ENCODE measurements at regions not wholly inside any gene's neighbourhood (a gene's known extent, or its start where the extent isn't known, plus 50 kb on each side); places are given as distances from the start of the nearest gene placed in this dataset.

DNA sequence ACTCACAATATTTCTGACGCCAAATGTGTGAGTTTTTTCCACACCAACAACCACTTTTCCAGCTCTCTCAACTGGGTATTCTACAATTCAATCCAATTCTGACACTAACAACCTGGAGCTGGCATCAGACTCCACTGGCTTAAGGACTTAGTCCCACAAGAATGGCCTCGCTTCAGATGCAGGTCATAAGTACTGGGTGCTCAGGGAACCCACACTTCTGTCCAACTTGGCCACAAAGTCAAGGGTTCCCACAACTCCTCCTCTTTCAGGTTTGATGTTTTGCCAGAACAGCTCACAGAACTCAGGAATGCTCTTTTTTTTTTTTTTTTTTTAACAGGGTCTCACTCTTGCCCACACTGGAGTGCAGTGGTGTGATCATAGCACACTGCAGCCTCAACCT is 56.1 kb upstream of the TMC5 start:
- ATAC-seq (ENCODE audit: low FRiP score in 2 of 2) (no peak), DNase-seq (peak in 1 of 2 donors; percentile 26)
- no peaks in the 10 kb centered on the region for H3K9me3 ChIP-seq
- no peak overlapping the region for H3K27ac ChIP-seq
- 57 to 61% methylated on average over 2 of the region's 2 CpGs for WGBS, 2 donors
- H3K36me3 ChIP-seq: no peaks in the 10 kb centered on the region
- TF ChIP-seq POLR2AphosphoS5 (IDR thresholded peaks at IDR 0.05): no peak
- no peaks in the 10 kb centered on the region for H3K27me3 ChIP-seq
- no peak overlapping the region for H3K4me3 ChIP-seq
- no peaks in the 10 kb centered on the region for H3K4me1 ChIP-seq

GRCh38 chr16:19363740-19364139 is 53.9 kb upstream of the TMC5 start:
- no peaks in the 10 kb centered on the region for H3K27me3 ChIP-seq
- H3K27ac ChIP-seq: no peak overlapping the region
- 80 to 86% methylated on average over 7 of the region's 7 CpGs for WGBS, 2 donors
- no peak for DNase-seq
- no peaks in the 10 kb centered on the region for H3K36me3 ChIP-seq
- no peak for ATAC-seq (ENCODE audit: low FRiP score in 2 of 2)
- no peak overlapping the region for H3K4me3 ChIP-seq
- no peaks in the 10 kb centered on the region for H3K4me1 ChIP-seq
- TF ChIP-seq, protein P1, sequence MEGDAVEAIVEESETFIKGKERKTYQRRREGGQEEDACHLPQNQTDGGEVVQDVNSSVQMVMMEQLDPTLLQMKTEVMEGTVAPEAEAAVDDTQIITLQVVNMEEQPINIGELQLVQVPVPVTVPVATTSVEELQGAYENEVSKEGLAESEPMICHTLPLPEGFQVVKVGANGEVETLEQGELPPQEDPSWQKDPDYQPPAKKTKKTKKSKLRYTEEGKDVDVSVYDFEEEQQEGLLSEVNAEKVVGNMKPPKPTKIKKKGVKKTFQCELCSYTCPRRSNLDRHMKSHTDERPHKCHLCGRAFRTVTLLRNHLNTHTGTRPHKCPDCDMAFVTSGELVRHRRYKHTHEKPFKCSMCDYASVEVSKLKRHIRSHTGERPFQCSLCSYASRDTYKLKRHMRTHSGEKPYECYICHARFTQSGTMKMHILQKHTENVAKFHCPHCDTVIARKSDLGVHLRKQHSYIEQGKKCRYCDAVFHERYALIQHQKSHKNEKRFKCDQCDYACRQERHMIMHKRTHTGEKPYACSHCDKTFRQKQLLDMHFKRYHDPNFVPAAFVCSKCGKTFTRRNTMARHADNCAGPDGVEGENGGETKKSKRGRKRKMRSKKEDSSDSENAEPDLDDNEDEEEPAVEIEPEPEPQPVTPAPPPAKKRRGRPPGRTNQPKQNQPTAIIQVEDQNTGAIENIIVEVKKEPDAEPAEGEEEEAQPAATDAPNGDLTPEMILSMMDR (IDR thresholded peaks at IDR 0.05): no peak
- no peak for TF ChIP-seq POLR2A (IDR thresholded peaks at IDR 0.05)
- no peaks in the 10 kb centered on the region for H3K9me3 ChIP-seq

- Histone ChIP-seq H3K27ac (no peak overlapping the region), H3K9me3 (no peaks in the 10 kb centered on the region), H3K4me3 (no peak overlapping the region), H3K27me3 (no peaks in the 10 kb centered on the region), H3K4me1 (no peaks in the 10 kb centered on the region), H3K36me3 (no peaks in the 10 kb centered on the region)
- 63 to 76% methylated on average over 1 of the region's 1 CpG for WGBS, 2 donors
- DNase-seq: no peak
- TF ChIP-seq EP300 (IDR thresholded peaks at IDR 0.05) (no peak), POLR2A (IDR thresholded peaks at IDR 0.05) (no peak), POLR2AphosphoS5 (IDR thresholded peaks at IDR 0.05) (no peak)
- TF ChIP-seq, protein P1 (IDR thresholded peaks at IDR 0.05): no peak
- ATAC-seq (ENCODE audit: low FRiP score in 2 of 2): no peak
Observed at GRCh38 chr16:19365486-19365885, 52.2 kb upstream of the TMC5 start.

GRCh38 chr16:19366391-19366790 is 51.3 kb upstream of the TMC5 start:
- Histone ChIP-seq H3K27me3 (no peaks in the 10 kb centered on the region), H3K9me3 (no peaks in the 10 kb centered on the region), H3K4me3 (no peak overlapping the region), H3K4me1 (no peaks in the 10 kb centered on the region), H3K36me3 (no peaks in the 10 kb centered on the region), H3K27ac (no peak overlapping the region)
- DNase-seq (no peak), ATAC-seq (ENCODE audit: low FRiP score in 2 of 2) (no peak)
- 42 to 45% methylated on average over 4 of the region's 4 CpGs for WGBS, 2 donors
- TF ChIP-seq POLR2AphosphoS5 (IDR thresholded peaks at IDR 0.05): no peak
- no peak for TF ChIP-seq POLR2A (IDR thresholded peaks at IDR 0.05)
- TF ChIP-seq, protein P1 (IDR thresholded peaks at IDR 0.05): no peak
- no peak for TF ChIP-seq EP300 (IDR thresholded peaks at IDR 0.05)

DNA sequence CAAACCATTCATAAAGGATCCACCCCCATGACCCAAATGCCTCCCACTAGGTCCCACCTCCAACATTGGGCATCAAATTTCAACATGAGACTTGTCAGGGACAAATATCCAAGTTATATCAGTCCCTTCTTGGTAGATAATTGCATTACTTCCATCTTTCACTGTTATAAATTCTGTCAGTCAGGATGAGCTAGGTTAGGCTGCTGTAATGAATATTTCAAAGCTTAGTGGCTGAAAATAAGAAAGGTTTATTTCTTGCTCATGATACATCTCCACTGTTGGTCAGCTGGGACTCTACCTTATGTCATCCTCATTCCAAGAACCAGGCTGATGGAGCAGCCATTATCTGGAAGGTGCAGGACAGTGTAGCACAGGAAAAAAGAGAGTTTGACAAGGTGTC is 50.3 kb upstream of the TMC5 start:
- H3K27me3 ChIP-seq: no peaks in the 10 kb centered on the region
- DNase-seq (no peak), ATAC-seq (ENCODE audit: low FRiP score in 2 of 2) (no peak)
- no peaks in the 10 kb centered on the region for H3K36me3 ChIP-seq
- H3K27ac ChIP-seq: no peak overlapping the region
- no peaks in the 10 kb centered on the region for H3K9me3 ChIP-seq
- TF ChIP-seq POLR2A (IDR thresholded peaks at IDR 0.05): no peak
- TF ChIP-seq EP300 (IDR thresholded peaks at IDR 0.05): no peak
- TF ChIP-seq POLR2AphosphoS5 (IDR thresholded peaks at IDR 0.05): no peak
- TF ChIP-seq, protein P1 (IDR thresholded peaks at IDR 0.05): no peak
- H3K4me3 ChIP-seq: no peak overlapping the region
- no peaks in the 10 kb centered on the region for H3K4me1 ChIP-seq
